ELF-1 (cell line): ENCODE measurements at regions not wholly inside any gene's neighbourhood (a gene's known extent, or its start where the extent isn't known, plus 50 kb on each side); places are given as distances from the start of the nearest gene placed in this dataset.
A peak's percentile ranks its signal among the peaks of the same experiment; 100 is the strongest.

Experiments used
- DNase-seq: peaks from one replicate; pipeline ENCODE4 v3.0.0-alpha.2; 2016; ENCODE audit warnings: low read depth, low spot score

DNA sequence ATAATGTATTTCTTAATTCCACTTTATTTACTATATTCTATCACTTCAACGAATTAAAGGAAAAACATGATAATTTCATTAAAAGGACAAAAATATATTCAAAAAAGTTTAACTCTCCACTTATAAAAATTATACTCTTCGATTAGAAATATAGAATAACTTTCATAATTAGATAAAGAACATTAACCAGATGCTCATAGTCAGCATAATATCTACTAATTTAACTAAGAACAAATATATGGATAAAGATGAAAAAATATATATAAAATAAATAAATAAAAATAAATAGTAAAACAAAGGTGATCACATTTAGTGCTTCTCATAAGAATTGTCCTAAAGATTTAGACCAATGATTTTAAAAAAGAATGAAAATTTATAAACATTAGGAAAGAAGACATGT, 1065.2 kb upstream of the CNTN5 start:
- DNase-seq, result no peak

DNA sequence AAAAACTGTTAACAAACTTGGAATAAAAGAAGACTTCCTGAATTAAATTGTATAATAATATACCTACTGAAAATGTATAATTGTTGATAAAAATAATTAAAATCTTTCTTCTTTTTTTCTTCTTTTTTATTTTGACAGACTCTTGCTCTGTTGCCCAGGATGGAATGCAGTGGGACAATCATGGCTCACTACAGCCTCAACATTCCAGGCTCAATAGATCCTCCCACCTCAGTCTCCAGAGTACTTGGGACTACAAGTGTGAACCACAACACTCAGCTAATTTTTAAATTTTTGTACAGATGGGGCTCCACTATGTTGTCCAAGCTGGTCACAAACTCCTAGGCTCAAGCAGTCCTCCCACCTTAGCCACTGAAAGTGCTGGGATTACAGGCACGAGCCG, 1063.8 kb upstream of the CNTN5 start:
- no peak for DNase-seq

DNA sequence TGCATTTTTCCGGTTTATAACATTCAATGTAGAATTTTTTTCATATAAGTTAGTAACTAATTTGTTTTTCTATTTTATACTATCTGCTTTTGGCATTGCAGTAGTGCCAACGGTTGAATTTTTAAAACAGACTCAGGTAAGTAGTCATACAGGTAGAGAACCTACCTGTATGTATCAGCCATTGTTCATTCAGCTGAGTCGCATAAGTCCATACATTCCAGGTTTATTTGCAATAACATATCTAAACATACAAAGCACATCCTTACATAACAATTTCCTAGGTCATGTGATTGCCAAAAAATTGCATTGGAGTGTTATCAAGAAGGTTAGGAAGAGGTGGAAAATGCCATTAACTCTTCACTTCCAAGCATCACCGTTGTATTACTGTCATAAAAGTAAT, 1059.3 kb upstream of the CNTN5 start:
- DNase-seq, result no peak

DNA sequence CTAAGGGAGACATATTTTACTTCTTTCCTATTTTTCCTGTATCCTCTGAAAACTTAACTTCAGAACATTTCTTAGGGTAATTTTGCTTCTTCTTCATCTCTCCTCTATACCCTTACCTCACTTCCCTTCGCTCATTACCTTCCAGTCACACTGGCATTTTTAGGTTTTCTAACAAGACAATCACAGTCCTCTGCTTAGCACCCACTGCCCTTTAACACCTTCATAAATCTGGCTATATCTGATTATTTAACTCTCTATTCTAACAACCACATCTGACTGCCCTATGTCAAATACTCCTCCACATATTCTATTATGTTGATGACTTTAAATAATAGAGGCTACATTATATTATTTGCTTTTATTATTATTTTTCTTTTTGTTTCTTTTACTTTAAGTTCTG, 1058.0 kb upstream of the CNTN5 start:
- DNase-seq, result no peak

DNA sequence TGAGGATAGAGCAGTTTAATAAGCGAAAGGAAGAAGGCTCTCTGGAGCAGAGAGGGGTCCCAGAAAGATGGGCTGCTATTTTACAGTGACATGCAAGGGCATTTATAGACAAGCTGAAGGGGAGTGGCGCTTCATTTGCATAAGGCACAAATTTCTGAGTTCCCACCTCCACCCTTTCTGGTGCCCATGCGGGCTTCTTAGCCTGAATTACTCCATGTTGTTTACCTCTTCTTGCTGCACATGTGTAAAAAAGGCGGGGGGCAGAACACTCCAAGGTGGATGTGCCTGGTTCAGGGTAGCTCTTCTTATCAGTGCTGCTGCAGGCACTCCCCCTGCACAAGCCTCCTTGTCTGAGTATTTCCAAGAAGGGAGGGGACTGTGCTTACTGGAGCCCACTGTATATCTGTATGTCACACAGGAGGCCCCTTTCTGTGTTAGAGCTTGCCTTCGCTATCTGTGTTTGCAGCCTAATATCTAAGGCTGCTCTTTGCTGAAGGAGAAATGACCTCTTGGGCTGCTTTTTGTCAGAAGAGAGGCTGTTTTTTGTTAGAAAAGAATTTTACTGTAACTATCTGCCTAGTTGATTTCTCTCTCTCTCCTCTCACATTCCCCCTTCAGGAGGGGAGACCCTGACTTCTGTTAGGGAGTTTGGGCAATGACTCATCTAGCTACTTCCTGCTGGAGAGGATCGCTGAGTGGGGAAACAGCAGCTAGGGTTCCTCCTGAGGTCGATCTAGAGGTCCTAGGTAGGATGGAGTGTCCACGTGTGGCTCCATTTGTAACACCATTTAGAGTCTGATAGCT, 1057.0 kb upstream of the CNTN5 start:
- DNase-seq, result peak; percentile 12

DNA sequence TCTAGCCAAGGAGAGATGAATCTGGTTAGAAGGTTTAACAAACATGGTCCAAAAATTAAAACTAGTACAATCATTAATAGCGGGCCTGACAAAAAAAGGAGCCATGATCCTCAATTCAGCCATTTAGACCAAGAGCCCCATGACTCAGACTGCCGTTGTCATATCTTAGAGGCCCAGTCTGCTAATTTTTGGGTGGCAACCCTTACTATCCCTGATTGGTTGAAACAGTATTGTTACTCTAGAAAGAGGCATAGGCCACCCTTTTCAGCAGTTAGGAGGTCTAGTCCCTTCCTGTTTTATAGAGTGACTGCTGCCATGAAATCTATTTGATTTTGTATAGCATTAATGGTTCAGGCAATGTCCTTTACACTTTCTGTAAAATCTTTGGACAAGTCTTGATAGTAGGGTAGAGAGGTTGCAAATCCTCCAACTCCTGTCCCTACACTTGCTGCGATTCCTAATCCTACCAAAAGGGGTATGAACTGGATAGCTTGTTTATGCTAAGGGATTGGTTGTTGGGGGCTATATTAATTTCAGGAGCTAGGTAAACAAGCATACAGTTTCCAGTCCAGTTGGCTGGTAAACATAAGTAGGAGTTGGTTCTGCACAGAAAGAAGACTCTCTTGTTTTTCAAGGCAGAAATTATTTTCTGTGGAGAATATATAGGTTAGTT, 1056.3 kb upstream of the CNTN5 start:
- no peak for DNase-seq

DNA sequence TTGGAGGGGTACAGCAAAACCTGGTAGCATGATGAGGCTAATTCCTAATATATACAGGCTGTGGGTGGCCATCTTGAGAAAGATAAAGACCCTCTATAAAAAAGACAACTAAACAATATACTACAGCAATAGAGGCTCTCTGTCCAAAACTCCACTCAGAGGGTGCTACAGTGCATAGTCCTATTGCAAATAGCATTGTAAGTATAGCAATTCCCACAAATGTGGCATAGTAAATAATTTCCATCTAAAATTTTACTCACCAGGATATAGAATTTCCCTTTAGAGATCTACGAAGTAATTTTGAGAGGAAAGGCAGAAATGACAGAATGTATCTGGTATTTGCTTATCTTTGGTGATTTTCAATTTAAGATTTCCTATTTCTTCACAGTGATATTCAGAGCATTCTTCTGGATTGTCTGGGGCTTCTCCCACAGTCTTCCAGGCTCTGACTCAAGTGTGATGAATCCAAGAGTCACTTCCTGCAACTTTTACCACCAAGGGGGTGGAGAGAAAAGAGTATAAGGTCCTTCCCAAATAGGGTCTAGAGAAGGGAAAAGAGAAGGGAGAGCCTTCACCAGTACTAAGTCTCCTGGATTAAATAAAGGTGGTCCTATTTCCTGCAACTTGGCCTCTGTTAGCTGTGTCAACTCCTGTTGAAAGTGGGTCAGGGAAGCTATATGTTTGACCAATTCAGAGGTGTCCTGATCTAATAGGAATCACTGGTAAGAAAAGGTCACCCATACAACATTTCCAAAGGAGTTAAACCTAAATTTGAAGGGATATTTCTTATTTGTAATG, 1054.7 kb upstream of the CNTN5 start:
- DNase-seq, result no peak

DNA sequence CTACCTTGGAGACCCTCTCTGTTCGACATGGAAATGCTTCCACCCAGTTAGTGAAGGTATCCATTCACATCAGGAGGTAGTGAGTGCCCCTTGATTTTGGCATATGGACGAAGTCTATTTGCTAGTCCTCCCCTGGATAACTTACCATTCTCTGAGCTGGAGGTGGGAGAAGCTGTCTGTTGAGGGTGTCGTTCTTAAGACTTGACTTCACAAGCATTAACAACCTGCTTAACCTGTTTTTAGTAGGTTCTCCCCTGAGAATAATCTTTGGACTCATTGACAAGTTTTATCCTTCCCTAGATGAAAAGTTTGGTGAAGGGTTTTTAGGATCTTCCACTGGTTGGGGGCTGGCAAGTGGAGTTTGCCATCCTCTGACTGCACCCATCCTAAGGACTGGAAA, 1053.8 kb upstream of the CNTN5 start:
- DNase-seq, result no peak

DNA sequence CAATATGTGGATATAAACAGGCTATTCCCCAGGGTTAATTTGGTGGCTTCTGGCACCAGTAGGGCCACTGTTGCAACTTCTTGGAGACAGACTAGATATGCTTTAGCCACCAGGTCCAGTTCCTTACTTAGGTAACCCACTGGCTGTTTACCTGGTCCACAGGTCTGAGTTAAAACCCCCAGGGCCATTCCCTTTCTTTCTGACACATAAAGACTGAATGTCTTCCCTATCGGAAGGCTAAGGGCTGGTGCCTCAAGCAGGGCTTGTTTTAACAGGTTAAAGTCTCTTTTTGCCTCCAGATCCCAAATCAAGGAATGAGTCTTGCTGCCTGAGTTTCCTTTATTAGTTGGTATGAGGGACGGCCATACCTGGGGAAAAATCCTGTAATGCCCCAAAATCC, 1052.7 kb upstream of the CNTN5 start:
- no peak for DNase-seq

DNA sequence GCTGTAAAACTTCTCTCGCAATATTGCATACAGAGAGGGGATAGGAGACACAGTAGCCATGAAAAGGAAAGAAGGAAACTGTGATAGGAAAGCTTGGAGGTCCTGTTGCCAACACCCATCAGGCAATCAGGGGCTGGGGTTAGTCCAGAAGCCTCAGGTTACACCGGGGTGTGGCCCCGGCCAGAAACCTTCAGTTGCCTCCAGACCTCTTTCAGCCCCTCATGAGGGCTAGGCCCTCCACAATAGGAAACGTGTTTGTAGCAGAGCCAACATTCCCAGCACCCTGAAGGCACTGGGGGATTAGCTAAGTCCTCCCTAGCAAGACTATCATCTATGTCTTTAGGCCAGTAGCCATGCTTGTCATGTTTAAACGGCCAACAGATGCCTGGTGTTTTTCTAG, 1048.0 kb upstream of the CNTN5 start:
- peak; percentile 74 for DNase-seq

DNA sequence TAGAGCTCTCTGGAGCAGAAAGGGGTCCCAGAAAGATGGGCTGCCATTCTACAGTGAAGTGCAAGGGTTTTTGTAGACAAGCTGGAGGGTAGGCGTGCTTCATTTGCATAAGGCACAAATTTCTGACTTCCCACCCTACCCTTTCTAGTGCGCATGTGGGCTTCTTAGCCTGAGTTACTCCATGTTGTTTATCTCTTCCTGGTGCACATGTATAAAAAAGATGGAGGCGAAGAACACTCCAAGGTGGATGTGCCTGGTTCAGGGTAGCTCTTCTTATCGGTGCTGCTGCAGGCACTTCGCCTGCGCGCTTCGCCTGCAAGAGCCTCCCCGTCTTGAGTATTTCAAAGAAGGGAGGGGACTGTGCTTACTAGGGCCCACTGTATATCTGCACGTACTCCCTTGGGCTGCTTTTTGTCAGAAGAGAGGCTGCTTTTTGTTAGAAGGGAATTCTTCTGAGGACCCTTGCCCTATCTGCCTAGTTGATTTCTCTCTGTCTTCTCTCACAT, 1047.3 kb upstream of the CNTN5 start:
- peak; percentile 71 for DNase-seq

DNA sequence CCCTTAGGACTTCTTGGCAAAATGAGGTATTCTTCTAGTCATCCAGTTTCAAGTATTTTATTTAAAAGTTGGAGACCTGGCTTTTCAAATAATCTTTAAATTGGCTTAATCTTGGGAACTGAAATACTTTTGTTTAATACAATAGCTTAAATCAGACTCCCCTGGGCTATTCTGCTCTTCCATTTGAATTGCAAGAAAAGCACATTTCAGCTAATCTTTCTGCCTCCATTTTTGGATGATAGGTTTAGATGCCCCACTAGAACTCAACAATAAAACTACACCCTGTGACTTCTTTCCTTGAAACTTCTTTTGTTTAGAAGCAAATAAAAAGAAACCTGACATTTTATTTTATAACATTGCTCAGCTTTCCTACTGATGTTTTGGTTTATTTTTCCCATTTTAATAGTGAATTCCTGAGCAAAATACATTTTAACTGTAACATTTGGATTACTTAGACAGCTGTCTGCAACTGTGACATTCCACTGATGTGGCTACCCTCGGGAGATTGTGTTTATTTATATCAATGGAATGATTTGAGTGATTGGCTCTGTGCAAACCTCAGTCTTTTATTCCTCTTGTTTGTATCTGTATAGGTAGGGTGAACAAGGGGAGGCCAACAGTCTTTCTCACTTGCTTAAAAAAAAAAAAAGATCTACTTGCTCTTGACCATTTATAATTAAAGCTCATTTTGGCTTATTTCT, 1045.8 kb upstream of the CNTN5 start:
- no peak for DNase-seq

DNA sequence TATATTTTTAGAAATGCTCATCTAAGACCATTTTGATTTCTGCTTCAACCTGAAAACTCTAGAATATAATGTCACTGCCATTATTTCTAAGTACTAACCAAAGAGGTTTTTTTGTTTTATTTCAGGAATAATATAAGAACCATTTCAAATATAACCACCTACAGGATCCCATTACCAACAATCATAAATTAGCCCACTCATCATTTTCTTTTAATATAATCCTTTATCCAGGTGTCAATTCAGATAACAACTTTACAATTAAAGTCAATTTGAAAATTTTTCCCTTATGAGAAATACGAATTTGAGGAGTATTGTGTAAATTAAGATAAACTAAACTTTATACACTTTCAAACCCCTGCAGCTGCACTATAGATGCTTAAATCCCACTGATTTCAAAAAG, 1043.0 kb upstream of the CNTN5 start:
- DNase-seq, result no peak

DNA sequence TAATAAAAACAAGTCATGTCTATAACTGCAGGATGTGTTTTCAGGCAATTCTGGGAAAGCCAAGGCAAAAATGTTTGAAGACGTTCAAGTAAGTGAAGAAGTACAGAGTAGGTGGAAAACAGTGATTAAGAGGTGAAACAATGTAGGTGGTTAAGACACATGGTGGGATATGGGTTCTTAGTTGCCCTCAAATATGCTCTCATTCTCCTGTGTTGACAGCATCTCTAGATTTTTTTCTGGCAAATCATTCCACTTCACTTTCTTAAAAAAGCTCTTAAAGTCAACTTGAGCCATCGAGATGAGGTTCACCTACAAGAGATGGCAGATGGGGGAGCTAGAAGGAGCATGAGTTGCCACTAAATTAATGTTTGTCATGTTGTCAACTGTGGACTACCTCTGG, 1041.0 kb upstream of the CNTN5 start:
- no peak for DNase-seq

DNA sequence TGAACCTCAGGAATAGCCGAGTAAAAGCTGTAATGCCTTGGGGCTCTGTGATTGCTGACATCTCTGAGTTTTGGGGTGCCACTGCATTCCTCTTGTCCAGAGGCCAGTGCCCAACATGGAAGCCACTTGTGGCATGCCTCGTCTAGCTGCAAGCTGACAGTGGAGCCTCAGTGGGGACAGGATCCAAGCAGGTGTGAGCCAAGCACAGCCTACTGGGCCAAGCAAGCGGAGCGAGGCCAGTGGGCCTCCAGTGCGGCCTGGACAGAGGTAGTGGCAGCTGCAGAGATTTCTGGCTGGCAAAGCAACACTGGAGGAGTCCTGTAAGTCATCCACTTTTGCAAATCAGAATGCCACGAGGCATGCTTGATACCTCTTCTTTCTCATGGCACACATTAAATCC, 1038.2 kb upstream of the CNTN5 start:
- DNase-seq, result no peak

DNA sequence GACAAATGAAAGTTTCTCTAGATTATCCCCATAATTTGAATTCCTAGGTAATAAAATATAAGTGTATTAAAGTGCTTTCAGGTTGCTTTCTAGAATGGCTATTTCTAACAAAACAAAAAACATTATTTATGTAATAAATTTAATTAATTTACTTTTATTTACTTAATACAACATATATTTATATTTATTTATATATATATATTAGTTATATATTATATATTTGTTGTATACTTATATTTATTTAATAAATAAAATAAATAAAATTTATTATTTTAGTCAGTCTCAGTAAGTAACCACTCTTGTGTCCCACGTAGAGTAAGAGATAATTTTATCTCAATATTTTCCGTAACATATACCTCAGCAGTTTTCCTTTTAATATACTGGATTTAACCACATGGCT, 1031.6 kb upstream of the CNTN5 start:
- no peak for DNase-seq

DNA sequence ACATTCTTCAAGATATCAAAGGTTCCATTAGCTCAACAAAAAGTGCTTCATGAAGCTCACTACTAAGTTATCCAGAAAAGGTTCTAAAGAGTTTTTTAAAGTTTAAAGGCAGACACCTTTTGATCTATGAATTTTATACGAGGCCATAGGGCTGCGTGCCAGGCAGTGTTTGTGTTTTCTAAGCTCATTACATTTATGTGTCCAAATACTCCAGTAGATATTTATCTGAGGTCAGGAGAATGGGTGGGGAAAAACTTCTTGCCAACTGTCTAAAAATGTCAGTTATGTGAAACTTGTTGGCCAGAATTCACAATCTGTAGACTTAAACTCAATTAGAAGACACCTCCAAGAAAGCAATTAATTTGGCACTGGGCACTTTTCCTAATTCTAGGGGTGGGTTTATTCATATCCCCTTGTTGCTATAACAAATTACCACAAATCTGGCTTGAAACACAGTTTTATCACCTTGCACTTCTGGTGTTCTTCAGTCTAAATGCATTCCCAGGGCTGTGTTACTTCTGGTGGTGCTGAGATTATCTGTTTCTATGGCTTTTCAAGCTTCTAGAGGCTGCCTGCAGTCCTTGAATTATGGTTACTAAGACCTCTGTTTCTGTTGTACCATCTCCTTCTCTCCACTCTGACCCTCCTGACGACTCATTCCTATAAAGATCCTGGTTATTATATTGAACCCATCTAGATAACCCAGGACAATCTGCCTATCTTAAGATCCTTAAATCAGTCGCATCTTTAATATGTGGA, 1030.4 kb upstream of the CNTN5 start:
- no peak for DNase-seq

DNA sequence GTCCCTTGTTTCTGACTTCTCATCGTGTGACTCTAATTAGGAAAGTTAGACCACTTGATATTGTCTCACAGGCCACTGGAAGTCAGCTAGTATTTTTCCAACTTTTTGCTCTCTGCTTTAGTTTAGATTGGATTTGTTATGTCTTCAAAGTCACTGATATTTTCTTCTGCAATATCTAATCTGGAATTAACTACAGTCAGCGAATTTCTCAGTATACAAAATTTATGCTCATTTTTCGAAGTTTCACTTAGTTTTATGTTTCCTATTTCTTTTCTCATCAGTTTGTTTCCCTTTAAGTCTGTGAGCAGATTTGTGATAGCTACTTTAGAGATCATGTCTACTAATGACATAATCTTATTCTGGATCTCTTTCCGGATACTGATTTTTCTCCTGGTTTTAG, 1027.2 kb upstream of the CNTN5 start:
- DNase-seq, result no peak

DNA sequence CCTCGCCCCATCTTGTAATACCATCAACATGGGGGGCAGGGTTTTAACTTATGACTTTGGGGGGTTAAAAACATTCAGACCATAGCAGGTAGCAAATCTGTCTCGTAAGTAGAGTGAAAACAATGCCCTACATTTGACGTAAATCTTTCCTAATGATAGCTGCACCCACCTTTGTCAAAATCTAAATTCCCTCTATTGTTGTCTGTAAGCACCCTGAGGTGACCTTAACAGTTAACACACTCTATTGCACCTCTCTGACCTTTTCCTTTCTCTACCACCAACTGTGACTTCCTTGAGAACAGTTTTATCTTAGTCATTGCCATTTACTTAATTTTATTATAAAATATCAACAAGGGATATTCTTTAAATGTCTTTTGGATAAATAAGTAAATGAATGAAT, 1024.9 kb upstream of the CNTN5 start:
- no peak for DNase-seq

DNA sequence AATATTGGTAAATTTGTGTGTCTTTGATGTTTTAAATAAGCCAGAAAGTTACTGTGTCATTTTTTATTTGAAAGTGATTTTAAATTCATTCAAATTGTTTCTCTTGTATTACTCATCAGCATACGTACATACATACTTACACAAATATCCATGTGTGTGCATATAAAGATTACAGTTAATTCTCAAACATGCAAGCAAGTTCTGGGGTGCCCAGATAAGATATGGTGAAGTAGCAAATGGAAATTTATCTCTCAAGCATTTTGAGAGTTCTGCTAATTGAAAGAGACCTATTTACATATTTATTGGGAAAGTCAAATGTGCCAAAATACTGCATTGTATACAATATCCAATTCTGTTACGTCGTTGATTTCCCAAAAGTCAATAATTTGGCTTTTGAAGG, 1024.0 kb upstream of the CNTN5 start:
- no peak for DNase-seq
